Stimulated activated CD4-positive, alpha-beta T cell treated with anti-CD3 and anti-CD28 coated beads, Interleukin-1b, Interleukin-23, amount 100 ng/mL, for 48 hours (primary cell): ENCODE measurements at regions not wholly inside any gene's neighbourhood (a gene's known extent, or its start where the extent isn't known, plus 50 kb on each side); places are given as distances from the start of the nearest gene placed in this dataset.
"Not testable (repeated sequence)": the region's sequence is repeated elsewhere in the genome, so short reads cannot be mapped to it uniquely, and the experiment has no call there.

Source experiments
- DNase-seq: peaks from one replicate; pipeline ENCODE4 v3.0.0-alpha.2; 2020

DNA sequence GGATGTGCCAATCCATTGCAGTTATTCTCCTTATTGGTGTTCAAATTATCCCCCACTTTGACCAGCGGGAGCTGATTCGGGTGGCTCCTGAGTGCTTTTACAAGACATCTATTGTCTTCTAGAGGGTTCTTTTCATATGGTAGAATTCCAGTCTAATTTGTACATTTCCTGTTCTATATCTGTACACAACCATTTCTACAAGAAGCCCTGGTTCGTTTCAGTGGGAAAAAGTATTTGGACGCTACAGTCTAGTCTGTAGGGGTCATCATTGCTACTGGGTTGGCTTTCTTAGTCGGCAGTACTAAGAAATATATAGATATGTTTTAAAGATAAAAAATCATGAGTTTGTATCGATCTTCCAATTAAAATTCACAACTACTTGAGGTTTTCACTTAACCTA is 262.6 kb downstream of the MAP2K6 start:
- DNase-seq: no peak

GRCh38 chr17:69678206-69678605 is 263.7 kb downstream of the MAP2K6 start:
- no peak for DNase-seq

- no peak for DNase-seq
Measured at GRCh38 chr17:69679829-69680228, 265.3 kb downstream of the MAP2K6 start.

- no peak for DNase-seq
Measured at GRCh38 chr17:69684251-69684650, 269.8 kb downstream of the MAP2K6 start.

- DNase-seq: not testable (repeated sequence)
Measured at GRCh38 chr17:69685150-69685549, 270.7 kb downstream of the MAP2K6 start.

- DNase-seq: no peak
Measured at GRCh38 chr17:69690531-69690930, 276.0 kb downstream of the MAP2K6 start.

DNA sequence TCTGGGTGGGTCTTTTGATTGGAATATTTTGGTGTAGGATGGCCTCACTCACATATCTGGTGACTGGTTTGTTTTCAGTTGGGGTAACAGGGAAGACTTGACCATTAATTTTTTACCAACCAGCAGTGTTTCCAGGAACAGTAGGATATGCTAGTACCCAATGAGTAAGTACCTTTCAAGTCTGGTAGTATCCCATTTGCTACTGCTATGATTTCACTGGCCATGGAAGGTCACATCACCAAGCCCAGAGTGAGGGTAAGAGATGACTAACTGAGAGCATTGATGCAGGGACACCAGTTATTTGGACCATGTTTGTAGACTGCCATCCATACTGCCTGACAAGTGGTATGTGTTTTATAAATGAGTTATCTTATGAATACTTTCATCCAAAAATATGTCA is 277.7 kb downstream of the MAP2K6 start:
- no peak for DNase-seq

DNA sequence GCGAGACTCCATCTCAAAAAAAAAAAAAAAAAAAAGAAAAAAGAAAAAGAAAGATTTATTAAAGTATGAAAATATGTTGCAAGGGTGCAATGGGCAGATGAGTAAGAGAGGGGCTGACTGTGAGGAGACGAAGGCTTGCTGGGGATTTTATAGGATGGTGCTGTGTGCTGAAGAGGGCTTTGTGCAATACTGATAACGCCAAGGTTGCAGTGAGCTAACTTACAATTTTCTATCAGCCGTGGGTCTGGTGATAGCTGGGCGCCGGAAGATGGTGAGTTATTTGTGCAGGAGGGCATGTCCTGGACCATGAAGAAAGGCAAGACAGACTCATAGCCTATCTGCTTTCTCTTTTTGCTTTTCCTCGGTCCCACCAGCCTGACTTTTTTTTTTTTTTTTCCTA is 281.1 kb downstream of the MAP2K6 start:
- DNase-seq: no peak

- no peak for DNase-seq
Measured at GRCh38 chr17:69696650-69697049, 282.2 kb downstream of the MAP2K6 start.

- not testable (repeated sequence) for DNase-seq
Measured at GRCh38 chr17:69698352-69698751, 283.9 kb downstream of the MAP2K6 start.

DNA sequence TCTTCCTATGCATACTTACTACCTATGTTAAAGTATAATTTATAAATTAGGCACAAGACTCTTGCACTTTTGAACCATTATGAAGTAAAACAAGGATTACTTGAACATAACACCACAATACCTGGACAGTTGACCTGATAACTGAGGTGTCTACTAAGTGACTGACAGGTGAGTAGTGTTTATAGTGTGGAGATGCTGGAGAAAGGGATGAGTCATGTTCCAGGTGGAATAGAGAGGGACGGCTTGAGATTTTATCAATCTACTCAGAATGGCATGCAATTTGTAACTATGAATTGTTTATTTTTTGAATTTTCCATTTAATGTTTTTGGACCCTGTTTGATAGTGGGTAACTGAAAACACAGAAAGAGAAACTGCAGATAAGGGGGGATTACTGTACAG is 287.6 kb downstream of the MAP2K6 start:
- DNase-seq: no peak

DNA sequence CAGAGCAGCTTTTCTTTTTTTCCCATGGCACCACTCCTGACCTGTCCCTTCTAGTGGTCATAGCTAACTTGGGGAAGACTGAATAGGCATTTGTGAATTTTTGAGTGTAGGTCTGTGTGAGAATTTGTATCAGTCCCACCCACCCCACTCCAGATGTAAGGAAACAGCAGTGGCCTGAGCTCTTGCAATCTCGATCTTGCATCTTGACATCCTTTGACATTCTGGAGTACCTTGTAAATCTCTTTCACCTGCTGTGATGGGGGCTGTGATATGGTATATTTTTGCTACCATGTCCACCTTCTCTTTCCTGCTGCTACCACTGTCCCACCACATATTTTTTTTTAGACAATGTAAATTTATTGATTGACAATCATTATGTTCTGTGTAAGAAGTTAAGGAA is 289.3 kb downstream of the MAP2K6 start:
- DNase-seq: no peak

- no peak for DNase-seq
Measured at GRCh38 chr17:69704935-69705334, 290.4 kb downstream of the MAP2K6 start.

GRCh38 chr17:69706127-69706526 is 291.6 kb downstream of the MAP2K6 start:
- no peak for DNase-seq

DNA sequence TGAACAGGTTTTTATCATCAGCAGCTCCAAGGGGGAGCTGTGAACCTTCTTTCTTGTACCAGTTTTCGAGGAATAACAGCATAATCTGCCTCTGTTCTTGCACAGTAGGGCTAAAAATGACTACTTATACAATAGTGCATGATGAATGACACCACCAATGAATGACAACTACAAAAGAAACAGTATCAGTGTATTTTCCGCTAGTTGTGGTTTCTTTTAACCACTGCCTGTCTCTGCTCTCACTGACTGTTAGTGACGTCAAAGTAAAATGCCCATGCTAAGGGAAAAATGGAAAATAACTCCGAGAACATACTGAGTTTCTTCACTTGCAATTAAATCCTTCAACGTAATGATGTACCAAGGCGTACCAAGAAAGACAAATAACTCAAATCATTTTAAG is 294.9 kb downstream of the MAP2K6 start:
- no peak for DNase-seq

GRCh38 chr17:69710926-69711325 is 296.4 kb downstream of the MAP2K6 start:
- no peak for DNase-seq

DNA sequence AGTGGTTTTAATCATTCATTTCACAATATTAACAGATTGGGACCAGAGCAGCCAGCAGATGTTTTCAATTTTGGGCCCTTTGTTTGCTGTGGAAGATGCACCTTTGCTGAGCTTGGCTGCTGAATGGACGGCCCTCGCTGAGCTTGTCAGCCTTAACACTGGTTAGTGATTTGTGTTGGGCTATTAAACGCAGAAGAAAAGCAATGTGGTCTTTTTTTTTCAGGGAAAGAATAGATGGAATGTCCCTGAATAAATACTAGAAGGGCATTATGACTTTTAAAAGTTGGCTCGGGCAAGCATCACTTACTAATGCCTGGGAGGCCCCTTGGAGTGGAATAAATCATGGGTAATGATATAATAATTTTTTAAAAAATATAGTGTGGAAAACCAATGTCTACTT is 297.0 kb downstream of the MAP2K6 start:
- no peak for DNase-seq

- DNase-seq: no peak
Measured at GRCh38 chr17:69712801-69713311, 298.4 kb downstream of the MAP2K6 start.

DNA sequence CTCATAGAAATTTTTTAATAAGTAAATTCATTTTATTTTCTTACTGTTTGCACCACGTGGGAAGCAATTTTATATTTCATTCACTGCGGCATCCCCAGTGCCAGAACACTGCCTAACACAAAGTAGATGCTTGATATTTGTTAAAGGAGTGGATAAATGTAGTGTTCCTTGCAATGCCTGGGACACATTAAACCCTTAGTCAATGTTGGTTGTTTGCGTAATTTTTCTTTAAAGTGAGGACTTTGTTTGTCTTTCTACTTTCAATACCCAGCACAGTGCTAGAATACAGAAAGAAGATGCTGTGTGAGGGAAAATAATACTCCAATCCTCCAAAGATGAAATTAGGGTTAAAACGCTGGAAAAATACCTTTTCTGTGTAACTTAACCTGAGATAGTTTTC is 299.3 kb downstream of the MAP2K6 start:
- no peak for DNase-seq

DNA sequence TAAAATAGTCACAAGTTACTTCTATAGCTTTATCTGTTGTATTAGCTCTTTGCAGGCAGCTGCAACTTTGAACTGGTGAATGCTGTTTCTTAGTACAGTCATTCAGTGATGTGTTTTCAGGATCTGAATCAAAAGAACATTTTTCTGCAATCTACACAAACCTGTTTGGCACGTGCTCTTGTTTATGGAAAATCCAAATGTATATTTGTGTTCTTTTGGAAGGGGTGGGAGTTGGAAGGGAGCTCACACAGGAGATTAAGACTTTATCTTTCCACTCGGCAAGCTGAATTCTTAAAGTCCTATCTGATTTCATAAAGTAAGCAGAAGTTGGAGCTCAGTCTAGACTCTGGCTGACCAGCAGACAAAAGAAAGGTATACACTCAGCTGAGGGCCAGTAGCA is 300.2 kb downstream of the MAP2K6 start:
- DNase-seq: no peak

DNA sequence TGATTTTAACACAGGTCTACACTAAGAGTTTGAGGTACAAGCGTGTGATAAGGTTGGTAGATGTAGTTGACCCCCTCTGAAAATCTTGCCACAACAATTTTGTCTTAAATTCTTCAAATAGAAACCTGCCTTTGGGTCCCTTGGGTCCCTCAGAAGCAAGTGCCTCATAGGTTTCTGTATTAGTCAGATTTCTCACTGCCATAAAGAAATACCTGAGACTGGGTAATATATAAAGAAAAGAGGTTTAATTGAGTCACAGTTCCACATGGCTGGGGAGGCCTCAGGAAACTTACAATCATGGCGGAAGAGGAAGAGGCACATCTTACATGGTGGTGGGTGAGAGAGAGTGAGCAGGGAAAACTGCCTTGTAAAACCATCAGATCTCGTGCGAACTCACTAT is 301.2 kb downstream of the MAP2K6 start:
- no peak for DNase-seq

DNA sequence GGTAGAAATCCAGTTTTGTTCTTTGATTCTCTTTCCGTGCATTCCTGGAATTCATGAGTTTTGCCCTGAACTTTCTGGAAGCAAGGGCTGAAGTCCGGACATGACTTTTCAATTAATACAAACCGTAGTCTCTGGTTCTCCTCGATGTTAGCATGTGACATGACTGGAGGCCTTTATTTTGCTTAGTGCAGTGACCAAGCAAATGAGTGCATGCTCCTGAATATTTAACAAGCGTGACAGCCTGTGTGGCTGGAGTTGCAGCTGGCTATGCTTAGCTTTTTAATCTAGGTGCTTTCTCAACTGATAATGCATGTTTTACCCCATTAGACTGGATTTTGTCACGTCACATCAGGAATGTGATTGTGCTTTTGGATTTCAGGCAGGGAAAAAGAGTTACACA is 302.1 kb downstream of the MAP2K6 start:
- no peak for DNase-seq

GRCh38 chr17:69717214-69717613 is 302.7 kb downstream of the MAP2K6 start:
- DNase-seq: no peak

DNA sequence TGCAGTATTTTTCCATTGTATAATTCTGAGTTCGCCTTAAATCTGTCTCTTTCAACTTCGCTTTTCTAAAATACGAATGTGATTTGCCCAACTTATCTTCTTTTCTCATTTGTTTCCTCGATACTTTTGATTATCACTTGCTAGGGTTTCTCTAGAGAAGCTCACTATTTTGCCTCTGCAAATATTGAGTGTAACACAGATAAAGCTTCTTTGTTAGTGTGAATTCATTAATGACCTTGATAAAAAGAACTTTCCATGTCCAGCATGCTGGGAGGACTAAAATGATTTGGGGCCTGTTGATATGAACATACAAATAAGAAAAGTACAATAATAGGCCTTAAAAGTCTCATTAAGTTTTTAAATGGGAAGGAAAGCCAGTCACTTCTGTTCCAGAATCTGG is 303.3 kb downstream of the MAP2K6 start:
- no peak for DNase-seq

DNA sequence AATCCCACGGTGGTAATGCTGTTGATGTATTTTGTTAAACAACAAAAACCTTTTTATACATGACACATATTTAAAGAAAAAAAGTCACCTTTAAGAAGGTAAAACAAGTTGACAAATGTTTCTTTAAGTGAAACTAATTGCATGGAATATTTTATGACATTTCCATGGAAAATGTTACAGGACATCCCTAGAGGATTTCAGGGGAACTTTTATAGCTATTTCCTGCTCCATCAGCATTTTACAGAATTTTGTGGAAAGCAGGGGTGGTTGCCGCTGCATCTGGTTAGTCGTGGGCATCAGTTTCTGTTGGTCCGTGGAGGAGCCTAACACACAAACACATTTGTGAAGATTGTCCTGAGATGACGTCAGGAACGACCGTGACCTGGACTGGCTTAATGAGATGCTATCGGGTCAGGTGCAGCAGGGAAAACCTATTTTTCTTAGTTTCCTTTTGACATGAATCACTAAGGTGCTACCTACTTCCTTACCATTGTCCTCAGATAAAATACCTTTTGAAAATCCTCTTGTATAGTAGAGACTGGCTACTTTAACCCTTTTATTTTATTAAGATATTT is 305.1 kb downstream of the MAP2K6 start:
- no peak for DNase-seq

GRCh38 chr17:69722518-69722917 is 308.0 kb downstream of the MAP2K6 start:
- no peak for DNase-seq
